SK-N-SH (cell line): ENCODE measurements at regions not wholly inside any gene's neighbourhood (a gene's known extent, or its start where the extent isn't known, plus 50 kb on each side); places are given as distances from the start of the nearest gene placed in this dataset.

Experiments
- CTCF ChIA-PET: fragments of 300-600, 350-600 bp; formaldehyde crosslinking; extraction: SDS; loops from one replicate; lab custom pipeline; 2021; lab: Yijun Ruan, JAX
- POLR2A ChIA-PET: fragments of 350-600 bp; sonication (Branson Sonifier 250); formaldehyde crosslinking; extraction: SDS; loops from one replicate; lab custom pipeline; 2020; ENCODE audit warnings: antibody characterized with exemption, inconsistent platforms; lab: Yijun Ruan, JAX
- DNase-seq: peaks from one replicate; pipeline ENCODE4 v3.0.0; 2012
- H2AFZ ChIP-seq: fragments of 200-600 bp; sonication (generic); 2 replicates; pipeline ENCODE4 v1.8.1; 2016; ENCODE audit warnings: antibody characterized with exemption, mild to moderate bottlenecking, low read depth
- H3F3A ChIP-seq: fragments of 200-600 bp; sonication (generic); replicated peaks from 2 replicates; pipeline ENCODE3; 2016; ENCODE audit warnings: antibody characterized with exemption, mild to moderate bottlenecking; ENCODE audit not compliant: insufficient read depth
- H3K27ac ChIP-seq, 2 experiments: fragments of 200-500 bp in 1 of 2; fragments of 200-600 bp in 1 of 2; sonication (Bioruptor generic) in 1 of 2; sonication (generic), shearing (Covaris generic) in 1 of 2; 2 replicates each; pipeline versions ENCODE4 v1.5.1 to v1.6.1; 2014 to 2016; ENCODE audit warnings: low read depth in 2 of 2, inconsistent platforms in 1 of 2, low read length in 1 of 2, mild to moderate bottlenecking in 1 of 2, mixed read lengths in 1 of 2
- H3K27me3 ChIP-seq: fragments of 200-600 bp; sonication (generic), shearing (Covaris generic); 2 replicates; pipeline ENCODE4 v1.6.1; 2016; ENCODE audit warnings: mixed run types; ENCODE audit not compliant: insufficient read depth
- H3K36me3 ChIP-seq, 2 experiments: fragments of 200-500 bp in 1 of 2; fragments of 200-600 bp in 1 of 2; sonication (Bioruptor generic) in 1 of 2; sonication (generic) in 1 of 2; replicated peaks in 1 of 2; 2 replicates each; pipeline versions ENCODE3 to v1.5.1; 2014 to 2016; ENCODE audit warnings: low read length in 1 of 2, mild to moderate bottlenecking in 1 of 2; ENCODE audit not compliant: insufficient read depth in 2 of 2, control insufficient read depth in 1 of 2
- H3K4me1 ChIP-seq, 2 experiments: fragments of 200-500 bp in 1 of 2; fragments of 200-600 bp in 1 of 2; sonication (Bioruptor generic) in 1 of 2; sonication (generic), shearing (Covaris generic) in 1 of 2; 2 replicates each; pipeline versions ENCODE4 v1.5.1 to v1.6.1; 2014 to 2016; ENCODE audit warnings: low read depth in 1 of 2, low read length in 1 of 2, mixed run types in 1 of 2; ENCODE audit not compliant: insufficient read depth in 2 of 2, control insufficient read depth in 1 of 2
- H3K4me2 ChIP-seq: fragments of 200-600 bp; sonication (generic), shearing (Covaris generic); 2 replicates; pipeline ENCODE4 v1.6.1; 2017; ENCODE audit warnings: mixed run types
- H3K4me3 ChIP-seq, 2 experiments: fragments of 200-500 bp in 1 of 2; fragments of 200-600 bp in 1 of 2; sonication (Bioruptor generic) in 1 of 2; sonication (generic), shearing (Covaris generic) in 1 of 2; 2 replicates each; pipeline versions ENCODE4 v1.5.1 to v1.8.1; 2014 to 2016; ENCODE audit warnings: low read depth in 2 of 2, inconsistent platforms in 1 of 2, low read length in 1 of 2, mild to moderate bottlenecking in 1 of 2, mixed read lengths in 1 of 2, moderate library complexity in 1 of 2
- H3K79me2 ChIP-seq: fragments of 200-600 bp; sonication (generic); 2 replicates; pipeline ENCODE4 v1.8.1; 2017; ENCODE audit warnings: mild to moderate bottlenecking; ENCODE audit not compliant: insufficient read depth
- H3K9ac ChIP-seq: fragments of 200-600 bp; sonication (generic); 2 replicates; pipeline ENCODE4 v1.6.1; 2017; ENCODE audit warnings: mixed run types
- H3K9me2 ChIP-seq: fragments of 200-600 bp; sonication (generic); 2 replicates; pipeline ENCODE4 v1.6.1; 2017; ENCODE audit warnings: mixed run types
- H3K9me3 ChIP-seq: fragments of 200-600 bp; sonication (generic); 2 replicates; pipeline ENCODE4 v1.6.1; 2017; ENCODE audit warnings: mixed run types, mild to moderate bottlenecking, moderate library complexity
- H4K20me1 ChIP-seq: fragments of 200-600 bp; sonication (generic); 2 replicates; pipeline ENCODE4 v1.6.1; 2017; ENCODE audit warnings: mild to moderate bottlenecking, mixed run types; ENCODE audit not compliant: insufficient read depth
- EP300 ChIP-seq, 2 experiments: IDR thresholded peaks; 2 replicates each; pipeline versions ENCODE4 v1.4.0 to v1.6.1; 2012; ENCODE audit warnings: borderline replicate concordance in 1 of 2, low read depth in 1 of 2, low read length in 1 of 2
- EZH2phosphoT487 ChIP-seq: fragments of 200-600 bp; sonication (generic); IDR thresholded peaks from 2 replicates; pipeline ENCODE4 v1.6.1; 2017; ENCODE audit warnings: low read depth, mixed run types, mild to moderate bottlenecking, antibody characterized with exemption, moderate library complexity, borderline replicate concordance
- FOSL2 ChIP-seq: IDR thresholded peaks from 2 replicates; pipeline ENCODE4 v1.4.0; 2012; ENCODE audit warnings: low read depth, mild to moderate bottlenecking, moderate library complexity, borderline replicate concordance
- FOXM1 ChIP-seq: IDR thresholded peaks from 2 replicates; pipeline ENCODE4 v1.4.0; 2012; ENCODE audit warnings: low read depth, mild to moderate bottlenecking
- GABPA ChIP-seq: IDR thresholded peaks from 2 replicates; pipeline ENCODE4 v1.4.0; 2012; ENCODE audit warnings: low read depth, mild to moderate bottlenecking
- JUND ChIP-seq: IDR thresholded peaks from 2 replicates; pipeline ENCODE4 v1.4.0; 2012
- MXI1 ChIP-seq: IDR thresholded peaks from 2 replicates; pipeline ENCODE4 v1.6.1; 2012; ENCODE audit warnings: mild to moderate bottlenecking, low read depth, low read length, improper control_type of control experiment
- POLR2AphosphoS5 ChIP-seq: IDR thresholded peaks from 2 replicates; pipeline ENCODE4 v1.6.1; 2012; ENCODE audit warnings: low read depth, low read length
- RFX5 ChIP-seq: IDR thresholded peaks from 2 replicates; pipeline ENCODE4 v1.6.1; 2012; ENCODE audit warnings: mild to moderate bottlenecking, improper control_type of control experiment, low read length
- SIN3A ChIP-seq: IDR thresholded peaks from 2 replicates; pipeline ENCODE4 v1.6.1; 2012; ENCODE audit warnings: low read depth, mild to moderate bottlenecking, low read length, moderate library complexity, borderline replicate concordance
- TAF1 ChIP-seq: IDR thresholded peaks from 2 replicates; pipeline ENCODE4 v1.6.1; 2012; ENCODE audit warnings: low read depth, mild to moderate bottlenecking, low read length, moderate library complexity, borderline replicate concordance
- YY1 ChIP-seq: IDR thresholded peaks from 2 replicates; pipeline ENCODE4 v1.4.0; 2012; ENCODE audit warnings: low read depth, mild to moderate bottlenecking
- WGBS: methylation state at CpG from one replicate; pipeline ENCODE4 v1.1.6; 2017; ENCODE audit warnings: low lambda C conversion rate; 5-methylcytosine and 5-hydroxymethylcytosine counted together
- TF ChIP-seq, protein P1 (sequence below): fragments of 200-600 bp; sonication (generic); IDR thresholded peaks from 2 replicates; pipeline ENCODE4 v1.6.1; 2017; ENCODE audit warnings: antibody characterized with exemption, mild to moderate bottlenecking, moderate library complexity
- TF ChIP-seq, protein P2 (sequence below): fragments of 150-350 bp; IDR thresholded peaks from 2 replicates; pipeline ENCODE4 v1.6.1; 2016; ENCODE audit warnings: mild to moderate bottlenecking, low read depth, low read length
- TF ChIP-seq, protein P3 (sequence below): IDR thresholded peaks from 2 replicates; pipeline ENCODE4 v1.4.0; 2012; ENCODE audit warnings: low read depth
- TF ChIP-seq, protein P4 (sequence below): IDR thresholded peaks from 2 replicates; pipeline ENCODE4 v1.4.0; 2012; ENCODE audit warnings: low read depth, borderline replicate concordance
- TF ChIP-seq, protein P5 (sequence below): IDR thresholded peaks from 2 replicates; pipeline ENCODE4 v1.4.0; 2012; ENCODE audit warnings: low read depth, borderline replicate concordance

DNA sequence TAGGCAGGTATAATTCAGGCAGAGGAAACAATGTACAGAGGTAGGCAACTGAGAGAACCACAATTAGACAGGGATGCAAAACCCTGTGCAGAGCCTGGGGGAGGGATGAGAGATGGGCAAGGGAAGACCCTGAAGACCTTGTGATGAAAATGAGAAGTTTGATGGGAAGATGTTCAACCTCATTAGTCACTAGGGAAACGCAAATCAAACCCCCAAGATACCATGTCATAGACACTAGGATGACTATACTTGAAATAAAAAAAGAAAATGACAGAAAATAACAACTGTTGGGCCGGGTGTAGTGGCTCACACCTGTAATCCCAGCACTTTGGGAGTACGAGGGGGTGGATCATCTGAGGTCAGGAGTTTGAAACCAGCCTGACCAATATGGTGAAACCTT, 813.1 kb downstream of the CDH11 start:
- 63% methylated on average over 3 of the region's 3 CpGs for WGBS
- H3K9ac ChIP-seq: no peak overlapping the region
- no peaks in the 10 kb centered on the region for H3K36me3 ChIP-seq
- no peak overlapping the region for H3K4me2 ChIP-seq
- H3K27ac ChIP-seq: no peak overlapping the region
- no peak overlapping the region for H2AFZ ChIP-seq
- H3K4me1 ChIP-seq: no peaks in the 10 kb centered on the region; a peak in 1 of 4 replicates
- no peak for DNase-seq
- H3F3A ChIP-seq: no peaks in the 10 kb centered on the region
- no peaks in the 10 kb centered on the region for H4K20me1 ChIP-seq
- no peaks in the 10 kb centered on the region for H3K9me3 ChIP-seq
- H3K4me3 ChIP-seq: no peak overlapping the region
- no peaks in the 10 kb centered on the region for H3K79me2 ChIP-seq
- no peaks in the 10 kb centered on the region for H3K27me3 ChIP-seq
- ChIA-PET CTCF (no interaction called here), POLR2A (no interaction called here)
- H3K9me2 ChIP-seq: no peaks in the 10 kb centered on the region
- TF ChIP-seq MXI1 (no peak), POLR2AphosphoS5 (no peak), GABPA (no peak), FOSL2 (no peak)
- TF ChIP-seq, protein P1, sequence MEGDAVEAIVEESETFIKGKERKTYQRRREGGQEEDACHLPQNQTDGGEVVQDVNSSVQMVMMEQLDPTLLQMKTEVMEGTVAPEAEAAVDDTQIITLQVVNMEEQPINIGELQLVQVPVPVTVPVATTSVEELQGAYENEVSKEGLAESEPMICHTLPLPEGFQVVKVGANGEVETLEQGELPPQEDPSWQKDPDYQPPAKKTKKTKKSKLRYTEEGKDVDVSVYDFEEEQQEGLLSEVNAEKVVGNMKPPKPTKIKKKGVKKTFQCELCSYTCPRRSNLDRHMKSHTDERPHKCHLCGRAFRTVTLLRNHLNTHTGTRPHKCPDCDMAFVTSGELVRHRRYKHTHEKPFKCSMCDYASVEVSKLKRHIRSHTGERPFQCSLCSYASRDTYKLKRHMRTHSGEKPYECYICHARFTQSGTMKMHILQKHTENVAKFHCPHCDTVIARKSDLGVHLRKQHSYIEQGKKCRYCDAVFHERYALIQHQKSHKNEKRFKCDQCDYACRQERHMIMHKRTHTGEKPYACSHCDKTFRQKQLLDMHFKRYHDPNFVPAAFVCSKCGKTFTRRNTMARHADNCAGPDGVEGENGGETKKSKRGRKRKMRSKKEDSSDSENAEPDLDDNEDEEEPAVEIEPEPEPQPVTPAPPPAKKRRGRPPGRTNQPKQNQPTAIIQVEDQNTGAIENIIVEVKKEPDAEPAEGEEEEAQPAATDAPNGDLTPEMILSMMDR: no peak

DNA sequence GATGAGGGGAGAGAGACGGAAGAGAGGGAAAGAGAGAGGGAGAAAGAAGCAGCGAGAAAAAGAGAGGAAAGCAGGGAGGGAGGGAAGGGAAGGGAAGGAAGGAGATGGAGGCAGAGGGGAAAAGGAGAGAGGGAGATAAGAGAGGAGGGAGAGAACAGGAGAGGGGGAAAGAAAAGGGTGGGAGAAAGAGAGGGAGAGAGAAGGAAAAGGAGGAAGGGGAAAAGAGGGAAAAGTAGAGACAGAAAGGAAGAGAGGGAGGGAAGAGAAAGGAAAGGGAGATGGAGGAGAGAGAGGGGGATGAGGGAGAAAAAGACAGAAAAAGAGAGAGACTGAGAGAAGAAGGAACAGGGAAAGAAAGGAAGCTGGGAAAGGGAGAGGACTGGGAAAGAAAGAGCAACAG, 814.4 kb downstream of the CDH11 start:
- no peak for DNase-seq
- Histone ChIP-seq H3K9me2 (no peaks in the 10 kb centered on the region), H3K4me1 (no peaks in the 10 kb centered on the region; a peak in 1 of 4 replicates), H2AFZ (no peak overlapping the region), H3K4me2 (no peak overlapping the region), H3K27ac (no peak overlapping the region), H3K9me3 (no peaks in the 10 kb centered on the region), H3K27me3 (no peaks in the 10 kb centered on the region), H3K79me2 (no peaks in the 10 kb centered on the region), H3K9ac (no peak overlapping the region), H4K20me1 (no peaks in the 10 kb centered on the region), H3K36me3 (no peaks in the 10 kb centered on the region), H3F3A (no peaks in the 10 kb centered on the region), H3K4me3 (no peak overlapping the region)
- POLR2A ChIA-PET: no interaction called here
- TF ChIP-seq, protein P2, sequence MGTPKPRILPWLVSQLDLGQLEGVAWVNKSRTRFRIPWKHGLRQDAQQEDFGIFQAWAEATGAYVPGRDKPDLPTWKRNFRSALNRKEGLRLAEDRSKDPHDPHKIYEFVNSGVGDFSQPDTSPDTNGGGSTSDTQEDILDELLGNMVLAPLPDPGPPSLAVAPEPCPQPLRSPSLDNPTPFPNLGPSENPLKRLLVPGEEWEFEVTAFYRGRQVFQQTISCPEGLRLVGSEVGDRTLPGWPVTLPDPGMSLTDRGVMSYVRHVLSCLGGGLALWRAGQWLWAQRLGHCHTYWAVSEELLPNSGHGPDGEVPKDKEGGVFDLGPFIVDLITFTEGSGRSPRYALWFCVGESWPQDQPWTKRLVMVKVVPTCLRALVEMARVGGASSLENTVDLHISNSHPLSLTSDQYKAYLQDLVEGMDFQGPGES: no peak
- TF ChIP-seq EZH2phosphoT487 (no peak), EP300 (IDR thresholded peaks at IDR 0.05; ENCODE audit: borderline replicate concordance in 1 of 2, low read depth in 1 of 2, low read length in 1 of 2) (no peak), JUND (no peak), YY1 (no peak), FOXM1 (no peak), FOSL2 (no peak), SIN3A (no peak), POLR2AphosphoS5 (no peak), RFX5 (no peak), TAF1 (no peak)
- TF ChIP-seq, protein P3, sequence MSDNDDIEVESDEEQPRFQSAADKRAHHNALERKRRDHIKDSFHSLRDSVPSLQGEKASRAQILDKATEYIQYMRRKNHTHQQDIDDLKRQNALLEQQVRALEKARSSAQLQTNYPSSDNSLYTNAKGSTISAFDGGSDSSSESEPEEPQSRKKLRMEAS: no peak
- TF ChIP-seq, protein P4, sequence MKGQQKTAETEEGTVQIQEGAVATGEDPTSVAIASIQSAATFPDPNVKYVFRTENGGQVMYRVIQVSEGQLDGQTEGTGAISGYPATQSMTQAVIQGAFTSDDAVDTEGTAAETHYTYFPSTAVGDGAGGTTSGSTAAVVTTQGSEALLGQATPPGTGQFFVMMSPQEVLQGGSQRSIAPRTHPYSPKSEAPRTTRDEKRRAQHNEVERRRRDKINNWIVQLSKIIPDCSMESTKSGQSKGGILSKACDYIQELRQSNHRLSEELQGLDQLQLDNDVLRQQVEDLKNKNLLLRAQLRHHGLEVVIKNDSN: no peak
- TF ChIP-seq, protein P5, sequence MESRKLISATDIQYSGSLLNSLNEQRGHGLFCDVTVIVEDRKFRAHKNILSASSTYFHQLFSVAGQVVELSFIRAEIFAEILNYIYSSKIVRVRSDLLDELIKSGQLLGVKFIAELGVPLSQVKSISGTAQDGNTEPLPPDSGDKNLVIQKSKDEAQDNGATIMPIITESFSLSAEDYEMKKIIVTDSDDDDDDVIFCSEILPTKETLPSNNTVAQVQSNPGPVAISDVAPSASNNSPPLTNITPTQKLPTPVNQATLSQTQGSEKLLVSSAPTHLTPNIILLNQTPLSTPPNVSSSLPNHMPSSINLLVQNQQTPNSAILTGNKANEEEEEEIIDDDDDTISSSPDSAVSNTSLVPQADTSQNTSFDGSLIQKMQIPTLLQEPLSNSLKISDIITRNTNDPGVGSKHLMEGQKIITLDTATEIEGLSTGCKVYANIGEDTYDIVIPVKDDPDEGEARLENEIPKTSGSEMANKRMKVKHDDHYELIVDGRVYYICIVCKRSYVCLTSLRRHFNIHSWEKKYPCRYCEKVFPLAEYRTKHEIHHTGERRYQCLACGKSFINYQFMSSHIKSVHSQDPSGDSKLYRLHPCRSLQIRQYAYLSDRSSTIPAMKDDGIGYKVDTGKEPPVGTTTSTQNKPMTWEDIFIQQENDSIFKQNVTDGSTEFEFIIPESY: no peak
- WGBS: 76% methylated on average over 2 of the region's 2 CpGs
- CTCF ChIA-PET: no interaction called here
